HUES48 (cell line): ENCODE measurements at regions not wholly inside any gene's neighbourhood (a gene's known extent, or its start where the extent isn't known, plus 50 kb on each side); places are given as distances from the start of the nearest gene placed in this dataset.

Source experiments
- H3K27ac ChIP-seq: one replicate; pipeline ENCODE4 v1.7.0; 2013; ENCODE audit warnings: low read depth, low read length, inconsistent platforms
- H3K27me3 ChIP-seq: 2 replicates; pipeline ENCODE4 v1.6.1; 2013; ENCODE audit warnings: mild to moderate bottlenecking, low read length; ENCODE audit not compliant: control insufficient read depth, insufficient read depth
- H3K36me3 ChIP-seq: 2 replicates; pipeline ENCODE4 v1.6.1; 2013; ENCODE audit warnings: low read length; ENCODE audit not compliant: control insufficient read depth, insufficient read depth
- H3K4me1 ChIP-seq: 2 replicates; pipeline ENCODE4 v1.6.1; 2013; ENCODE audit warnings: mild to moderate bottlenecking, low read length; ENCODE audit not compliant: control insufficient read depth, insufficient read depth
- H3K4me3 ChIP-seq: 2 replicates; pipeline ENCODE4 v1.5.1; 2013; ENCODE audit warnings: mild to moderate bottlenecking, low read depth, low read length
- H3K9ac ChIP-seq: 2 replicates; pipeline ENCODE4 v1.6.1; 2013; ENCODE audit warnings: mild to moderate bottlenecking, low read depth, low read length, moderate library complexity
- H3K9me3 ChIP-seq: 2 replicates; pipeline ENCODE4 v1.6.1; 2013; ENCODE audit warnings: low read length; ENCODE audit not compliant: control insufficient read depth, insufficient read depth

DNA sequence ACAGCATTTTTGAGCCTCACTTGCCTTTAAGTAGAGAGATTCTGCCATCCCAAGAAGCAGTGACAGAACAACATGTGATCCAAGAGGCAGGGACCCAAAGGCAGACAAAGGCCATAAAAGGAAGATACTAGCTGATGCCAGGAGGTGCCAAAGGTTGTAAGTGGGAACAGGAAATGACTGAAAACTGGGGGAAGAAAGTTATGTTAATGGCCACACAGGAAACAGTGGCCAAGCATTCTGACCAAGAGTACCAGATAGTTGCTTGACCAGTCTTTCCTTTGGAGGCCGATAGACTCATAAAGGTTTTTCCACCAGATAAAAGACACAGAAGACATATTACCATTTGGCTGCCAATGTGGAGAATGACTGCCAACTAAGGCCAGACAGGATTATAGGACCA is 274.5 kb upstream of the PEX5L start:
- H3K27ac ChIP-seq, result no peak overlapping the region

DNA sequence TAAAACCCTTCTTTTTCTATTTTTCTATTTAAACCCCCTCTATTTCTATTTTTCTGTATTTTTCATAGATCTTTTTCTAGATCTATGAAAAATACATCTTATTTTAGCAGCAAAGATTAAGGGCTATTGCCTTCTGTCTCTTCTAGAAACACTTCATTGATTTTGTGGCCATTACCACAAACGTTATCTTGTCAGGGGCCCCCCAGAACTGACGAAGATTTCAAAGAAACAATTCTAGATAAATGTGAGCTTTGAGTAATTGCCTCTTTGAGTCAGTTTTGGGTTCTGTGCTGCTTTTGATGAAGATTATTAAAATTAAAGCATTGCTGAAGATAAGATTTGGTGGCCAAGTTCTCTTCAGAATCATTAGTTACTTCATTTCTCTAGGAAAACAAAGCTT is 279.6 kb upstream of the PEX5L start:
- H3K4me1 ChIP-seq, result no peaks in the 10 kb centered on the region
- no peak overlapping the region for H3K27ac ChIP-seq
- no peak overlapping the region for H3K9ac ChIP-seq
- no peaks in the 10 kb centered on the region for H3K27me3 ChIP-seq
- H3K4me3 ChIP-seq, result no peak overlapping the region
- H3K9me3 ChIP-seq, result no peaks in the 10 kb centered on the region
- H3K36me3 ChIP-seq, result no peaks in the 10 kb centered on the region

More for the DNA sequence above, 274.5 kb upstream of the PEX5L start:
- Histone ChIP-seq H3K4me1 (no peaks in the 10 kb centered on the region), H3K36me3 (no peaks in the 10 kb centered on the region), H3K27me3 (no peaks in the 10 kb centered on the region), H3K9me3 (no peaks in the 10 kb centered on the region), H3K9ac (no peak overlapping the region), H3K4me3 (no peak overlapping the region)

DNA sequence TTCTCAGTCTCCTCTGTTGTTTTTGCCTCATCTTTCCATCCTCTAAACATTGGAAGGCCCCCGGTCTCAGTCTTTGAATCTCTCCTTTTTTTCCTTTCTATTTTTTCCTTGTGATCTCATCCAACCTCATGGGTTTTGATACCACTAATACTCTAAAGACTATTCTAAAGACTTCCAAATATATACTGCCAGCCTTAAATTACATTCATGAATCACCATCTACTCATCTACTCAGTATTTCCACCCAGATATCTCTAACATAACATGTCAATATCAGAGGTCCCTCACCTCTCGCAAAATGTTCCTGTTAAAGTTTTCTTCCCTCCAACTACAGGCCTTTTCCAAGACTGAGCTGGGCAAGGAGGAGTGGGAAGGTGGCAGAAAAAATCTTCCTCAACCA is 282.5 kb upstream of the TTC14 start:
- Histone ChIP-seq H3K27ac (no peak overlapping the region), H3K36me3 (no peaks in the 10 kb centered on the region), H3K27me3 (no peaks in the 10 kb centered on the region), H3K9me3 (no peaks in the 10 kb centered on the region), H3K9ac (no peak overlapping the region), H3K4me1 (no peaks in the 10 kb centered on the region), H3K4me3 (no peak overlapping the region)

DNA sequence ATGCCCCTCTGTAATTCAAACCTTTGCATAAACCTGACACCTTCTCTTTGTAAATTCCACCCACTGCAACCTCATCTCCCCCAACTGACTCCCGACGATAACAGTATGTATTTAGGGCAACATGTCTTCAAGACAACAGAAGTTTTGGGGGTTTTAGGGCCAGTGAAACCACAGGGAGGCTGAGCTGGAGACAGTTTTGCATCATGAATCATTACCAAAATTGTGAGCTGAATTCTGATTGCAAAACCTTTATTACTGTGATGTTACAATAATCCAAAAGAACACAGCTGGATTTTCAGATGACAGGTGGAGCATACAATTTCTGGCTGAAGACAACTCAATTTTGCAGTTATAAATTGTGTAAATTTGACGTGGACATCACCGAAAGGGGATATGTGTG is 281.3 kb upstream of the TTC14 start:
- H3K4me1 ChIP-seq, result no peaks in the 10 kb centered on the region
- H3K9ac ChIP-seq, result no peak overlapping the region
- H3K27ac ChIP-seq, result no peak overlapping the region
- H3K36me3 ChIP-seq, result no peaks in the 10 kb centered on the region
- H3K4me3 ChIP-seq, result no peak overlapping the region
- no peaks in the 10 kb centered on the region for H3K9me3 ChIP-seq
- H3K27me3 ChIP-seq, result no peaks in the 10 kb centered on the region

DNA sequence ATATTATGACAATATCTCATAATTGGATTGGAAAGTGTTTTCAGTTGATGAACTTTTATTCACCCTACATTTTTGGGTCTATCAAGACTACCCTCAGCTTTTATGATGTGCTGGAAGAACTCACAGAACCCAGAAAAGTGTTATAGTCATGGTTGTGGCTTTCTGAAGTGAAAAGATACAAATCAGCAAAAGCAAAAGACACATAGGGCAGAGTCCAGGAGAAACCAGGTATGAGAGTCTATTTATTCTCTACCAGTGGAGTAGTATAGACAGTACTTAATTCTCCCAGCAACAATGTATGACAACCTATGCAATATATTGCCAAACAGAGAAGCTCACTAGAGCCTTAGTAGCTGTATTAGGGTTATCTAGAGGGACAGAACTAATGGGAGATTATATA is 280.4 kb upstream of the TTC14 start:
- H3K27ac ChIP-seq, result no peak overlapping the region
- no peak overlapping the region for H3K9ac ChIP-seq
- no peak overlapping the region for H3K4me3 ChIP-seq
- H3K9me3 ChIP-seq, result no peaks in the 10 kb centered on the region
- no peaks in the 10 kb centered on the region for H3K36me3 ChIP-seq
- H3K4me1 ChIP-seq, result no peaks in the 10 kb centered on the region
- H3K27me3 ChIP-seq, result no peaks in the 10 kb centered on the region

DNA sequence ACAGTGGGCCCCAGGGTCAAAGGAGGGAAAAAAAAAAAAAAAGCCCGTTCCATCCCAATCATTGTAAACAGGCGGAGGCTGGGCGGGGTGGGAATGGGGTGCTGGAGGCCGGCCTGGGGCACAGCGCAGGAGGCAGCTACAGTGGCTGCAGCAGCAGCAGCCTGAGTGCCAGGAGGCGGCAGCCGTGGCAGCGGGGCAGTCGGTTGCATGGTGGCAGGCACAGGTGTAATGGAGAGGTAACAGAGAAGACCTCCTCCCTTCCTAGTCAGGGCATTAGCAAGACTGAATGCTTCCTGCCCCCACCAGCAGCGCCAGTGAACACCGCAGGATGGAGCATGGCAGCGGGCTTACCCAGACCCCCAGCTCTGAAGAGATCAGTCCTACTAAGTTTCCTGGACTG is 279.1 kb upstream of the TTC14 start:
- Histone ChIP-seq H3K27ac (no peak overlapping the region), H3K4me1 (no peaks in the 10 kb centered on the region), H3K9ac (no peak overlapping the region), H3K4me3 (no peak overlapping the region), H3K36me3 (no peaks in the 10 kb centered on the region), H3K9me3 (no peaks in the 10 kb centered on the region), H3K27me3 (no peaks in the 10 kb centered on the region)

DNA sequence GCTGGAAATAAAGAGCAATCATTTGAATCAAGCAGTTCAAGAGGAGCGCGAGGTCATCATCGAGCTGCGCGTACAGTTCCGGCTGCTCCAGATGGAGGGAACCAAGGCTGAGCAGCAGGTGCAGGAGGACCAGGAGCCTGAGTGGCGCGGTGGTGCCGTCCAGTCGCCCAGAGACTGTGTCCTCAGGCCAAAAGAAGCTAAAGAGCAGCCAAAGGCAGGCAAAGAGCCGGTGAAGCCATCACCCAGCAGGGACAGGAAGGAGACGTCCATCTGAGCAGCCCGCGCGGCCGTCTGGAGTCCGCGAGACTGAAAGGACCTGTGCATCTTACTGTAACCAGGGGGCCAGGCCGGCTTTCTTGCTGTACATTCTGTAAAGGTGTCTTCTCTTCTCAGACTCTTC is 277.2 kb upstream of the TTC14 start:
- Histone ChIP-seq H3K4me3 (no peak overlapping the region), H3K36me3 (no peaks in the 10 kb centered on the region)

DNA sequence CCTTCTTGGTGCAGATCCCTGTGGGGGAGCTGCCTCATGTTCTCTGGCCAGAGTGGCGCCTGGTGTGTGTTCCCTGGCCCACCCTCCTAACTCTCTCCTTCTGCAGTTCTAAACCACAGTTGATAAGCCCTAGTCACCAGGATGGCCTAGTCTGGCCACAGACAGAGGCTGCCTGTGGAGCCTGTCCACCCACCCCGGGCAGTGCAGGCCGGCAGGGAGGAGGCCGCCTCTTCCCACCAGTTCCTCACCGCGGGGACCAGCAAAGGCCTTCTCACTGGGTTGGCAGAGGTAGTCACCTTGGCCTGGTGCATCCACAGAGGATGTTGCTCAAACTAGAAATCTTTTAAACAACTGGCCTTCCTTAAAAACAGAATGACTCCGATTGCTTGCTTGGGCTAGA is 276.4 kb upstream of the TTC14 start:
- Histone ChIP-seq H3K27ac (no peak overlapping the region), H3K9ac (no peak overlapping the region), H3K4me1 (peaks cover 16% of the 10 kb centered on the region; the same call in 1 of the 2 replicates), H3K27me3 (no peaks in the 10 kb centered on the region), H3K9me3 (no peaks in the 10 kb centered on the region), H3K4me3 (no peak overlapping the region), H3K36me3 (no peaks in the 10 kb centered on the region)

More for the DNA sequence above, 277.2 kb upstream of the TTC14 start:
- Histone ChIP-seq H3K9ac (no peak overlapping the region), H3K9me3 (no peaks in the 10 kb centered on the region), H3K27me3 (no peaks in the 10 kb centered on the region), H3K27ac (no peak overlapping the region), H3K4me1 (peaks cover 9% of the 10 kb centered on the region; the same call in 1 of the 2 replicates)

DNA sequence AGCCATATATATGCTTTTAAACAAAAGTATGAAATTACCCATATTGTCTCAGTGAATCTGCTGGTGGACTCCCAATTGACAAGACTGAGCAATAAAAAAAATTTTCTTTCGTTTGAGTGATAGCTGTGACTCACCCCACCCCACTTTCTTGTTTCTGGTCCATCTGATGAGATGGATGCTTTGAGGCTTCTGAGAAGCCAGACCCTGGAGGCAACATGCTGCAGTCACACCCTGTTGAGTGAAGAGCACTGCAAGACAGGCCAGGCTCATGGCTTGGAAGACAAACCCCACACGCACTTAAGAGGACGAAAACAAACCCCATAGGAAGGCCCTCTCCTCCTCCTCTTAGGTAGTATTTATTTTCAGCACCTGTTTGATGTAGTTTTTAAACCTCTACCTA is 276.0 kb upstream of the TTC14 start:
- Histone ChIP-seq H3K9me3 (no peaks in the 10 kb centered on the region), H3K9ac (no peak overlapping the region), H3K27ac (no peak overlapping the region), H3K4me3 (no peak overlapping the region), H3K4me1 (peaks cover 16% of the 10 kb centered on the region; the same call in 1 of the 2 replicates), H3K36me3 (no peaks in the 10 kb centered on the region), H3K27me3 (no peaks in the 10 kb centered on the region)

DNA sequence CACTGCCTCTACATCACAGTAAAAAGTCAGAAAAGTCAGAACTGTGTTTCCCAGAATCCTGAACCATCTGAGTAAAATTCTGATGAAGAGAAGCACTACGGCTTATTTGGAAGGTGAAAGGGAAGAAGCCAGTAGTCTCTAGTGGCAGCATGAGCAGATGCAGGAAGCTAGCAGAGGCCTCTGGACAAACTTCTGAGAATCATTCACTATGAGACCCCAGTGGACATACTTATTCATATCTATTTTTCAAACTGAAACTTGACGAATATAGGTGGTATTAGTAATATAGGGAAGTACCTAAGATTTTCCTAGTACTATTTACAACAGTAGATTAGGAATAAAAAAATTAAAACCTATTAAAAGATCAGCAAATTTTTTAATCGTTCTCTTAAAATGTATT is 272.8 kb upstream of the TTC14 start:
- H3K4me3 ChIP-seq, result no peak overlapping the region
- no peak overlapping the region for H3K9ac ChIP-seq
- H3K36me3 ChIP-seq, result no peaks in the 10 kb centered on the region
- H3K4me1 ChIP-seq, result peaks cover 16% of the 10 kb centered on the region; the same call in 1 of the 2 replicates
- peaks cover 3% of the 10 kb centered on the region; the same call in 1 of the 2 replicates for H3K9me3 ChIP-seq
- H3K27ac ChIP-seq, result no peak overlapping the region
- H3K27me3 ChIP-seq, result no peaks in the 10 kb centered on the region

DNA sequence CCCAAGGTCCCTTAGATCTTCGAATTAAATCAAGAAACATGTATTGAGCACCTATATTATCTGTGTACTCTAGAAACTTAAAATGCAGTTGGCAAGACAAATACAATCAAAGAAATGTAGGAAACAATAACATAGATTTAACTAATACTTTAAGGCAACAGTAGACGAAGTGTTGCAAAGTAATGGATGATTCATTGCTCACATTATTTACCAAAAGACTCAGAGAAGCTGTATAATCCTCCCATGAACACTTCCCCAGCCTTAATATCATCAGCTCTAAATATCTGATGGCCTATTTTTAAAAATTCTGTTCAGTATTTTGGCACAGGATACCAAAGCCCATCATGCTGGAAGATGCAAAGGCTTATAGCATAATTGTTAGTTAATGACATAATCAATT is 272.1 kb upstream of the TTC14 start:
- no peaks in the 10 kb centered on the region for H3K27me3 ChIP-seq
- no peak overlapping the region for H3K27ac ChIP-seq
- peaks cover 16% of the 10 kb centered on the region; the same call in 1 of the 2 replicates for H3K4me1 ChIP-seq

DNA sequence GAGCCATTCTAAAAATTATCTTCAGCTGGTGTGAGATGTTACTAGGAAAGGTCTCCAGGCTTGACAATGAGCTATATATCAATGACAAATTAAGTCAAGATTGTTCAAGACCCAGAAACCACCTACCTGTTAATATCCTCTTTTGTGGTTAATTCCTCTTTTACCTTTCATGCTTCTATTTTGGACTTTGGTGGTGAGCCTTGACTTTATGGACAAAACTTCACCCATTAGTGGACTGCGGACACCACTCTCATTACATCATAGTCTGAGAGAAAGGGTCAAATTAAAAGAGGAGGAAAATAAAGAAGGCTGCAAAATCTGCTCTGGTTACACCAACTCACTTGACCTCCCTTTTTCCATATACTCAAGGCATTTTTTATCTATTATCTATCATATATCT is 271.5 kb upstream of the TTC14 start:
- no peak overlapping the region for H3K27ac ChIP-seq
- H3K4me1 ChIP-seq, result peaks cover 16% of the 10 kb centered on the region; the same call in 1 of the 2 replicates
- H3K36me3 ChIP-seq, result no peaks in the 10 kb centered on the region
- no peak overlapping the region for H3K9ac ChIP-seq
- peaks cover 3% of the 10 kb centered on the region; the same call in 1 of the 2 replicates for H3K9me3 ChIP-seq
- no peaks in the 10 kb centered on the region for H3K27me3 ChIP-seq
- no peak overlapping the region for H3K4me3 ChIP-seq

More for the DNA sequence above, 272.1 kb upstream of the TTC14 start:
- Histone ChIP-seq H3K4me3 (no peak overlapping the region), H3K9me3 (peaks cover 3% of the 10 kb centered on the region; the same call in 1 of the 2 replicates), H3K36me3 (no peaks in the 10 kb centered on the region), H3K9ac (no peak overlapping the region)
